MCF 10A (cell line): ENCODE measurements at regions not wholly inside any gene's neighbourhood (a gene's known extent, or its start where the extent isn't known, plus 50 kb on each side); places are given as distances from the start of the nearest gene placed in this dataset.

Source experiments
- BruUV-seq: library from RNA; stranded (reverse); fragments of 400-500 nt; replicated peaks from 2 replicates; lab custom pipeline; 2021; lab: Mats Ljungman, UMichigan
- CTCF ChIA-PET: fragments of 300-600 bp; sonication (Branson Sonifier 250); formaldehyde crosslinking; extraction: SDS; loops from one replicate; lab custom pipeline; 2021; ENCODE audit warnings: antibody characterized with exemption, inconsistent platforms; lab: Yijun Ruan, JAX
- POLR2A ChIA-PET: fragments of 300-600, 350-650 bp; sonication (Branson Sonifier 250); formaldehyde crosslinking; extraction: SDS; loops from one replicate; lab custom pipeline; 2020; ENCODE audit warnings: antibody characterized with exemption, inconsistent platforms; lab: Yijun Ruan, JAX
- DNase-seq: peaks from one replicate; pipeline ENCODE4 v3.0.0-alpha.2; 2018; ENCODE audit not compliant: unreplicated experiment
- H3K27ac Mint-ChIP-seq: one replicate; pipeline ENCODE4 v1.8.0; 2022; ENCODE audit warnings: mild to moderate bottlenecking, low read depth, mixed read lengths; ENCODE audit not compliant: unreplicated experiment
- H3K27me3 Mint-ChIP-seq: one replicate; pipeline ENCODE4 v1.8.0; 2022; ENCODE audit warnings: mixed read lengths; ENCODE audit not compliant: insufficient read depth, unreplicated experiment
- H3K36me3 Mint-ChIP-seq: one replicate; pipeline ENCODE4 v1.8.0; 2022; ENCODE audit warnings: mild to moderate bottlenecking, moderate library complexity, mixed read lengths; ENCODE audit not compliant: insufficient read depth, unreplicated experiment
- H3K4me1 Mint-ChIP-seq: one replicate; pipeline ENCODE4 v1.8.0; 2022; ENCODE audit warnings: mixed read lengths; ENCODE audit not compliant: insufficient read depth, unreplicated experiment
- H3K4me3 Mint-ChIP-seq: one replicate; pipeline ENCODE4 v1.8.0; 2022; ENCODE audit warnings: mild to moderate bottlenecking, moderate library complexity, mixed read lengths; ENCODE audit not compliant: unreplicated experiment
- H3K9me3 Mint-ChIP-seq: one replicate; pipeline ENCODE4 v1.8.0; 2022; ENCODE audit warnings: mixed read lengths; ENCODE audit not compliant: unreplicated experiment
- CTCF ChIP-seq: fragments of 200-600 bp; IDR thresholded peaks from one replicate; pipeline ENCODE4 v1.8.0; 2022; ENCODE audit warnings: antibody characterized with exemption, mild to moderate bottlenecking; ENCODE audit not compliant: unreplicated experiment
- intact Hi-C: fragments of 100-400 bp; cut with micrococcal nuclease; formaldehyde crosslinking; loops from 2 replicates; pipeline ENCODE4 v1.14.1; 2022

GRCh38 chr16:85167589-85168537 is 55.6 kb upstream of the CIBAR2 start:
- ChIA-PET CTCF (interaction anchor here (0.7 kb wide), 1 partner anchor 16 kb away, joined by 3 read pairs; no protein-coding TSS in a partner anchor), POLR2A (interaction anchor here (0.6 kb wide), 2 partner anchors 19 to 86 kb away, joined by 3 read pairs; no protein-coding TSS in a partner anchor)
- DNase-seq = no peak
- BruUV-seq = no TSS peak
- H3K27me3 Mint-ChIP-seq = no peaks in the 10 kb centered on the region
- peaks cover 11% of the 10 kb centered on the region for H3K4me1 Mint-ChIP-seq
- H3K4me3 Mint-ChIP-seq = peak overlapping the region; percentile 28
- H3K27ac Mint-ChIP-seq = no peak overlapping the region
- no peaks in the 10 kb centered on the region for H3K36me3 Mint-ChIP-seq
- intact Hi-C loops = no loop called here
- no peaks in the 10 kb centered on the region for H3K9me3 Mint-ChIP-seq
- no peak for TF ChIP-seq CTCF

DNA sequence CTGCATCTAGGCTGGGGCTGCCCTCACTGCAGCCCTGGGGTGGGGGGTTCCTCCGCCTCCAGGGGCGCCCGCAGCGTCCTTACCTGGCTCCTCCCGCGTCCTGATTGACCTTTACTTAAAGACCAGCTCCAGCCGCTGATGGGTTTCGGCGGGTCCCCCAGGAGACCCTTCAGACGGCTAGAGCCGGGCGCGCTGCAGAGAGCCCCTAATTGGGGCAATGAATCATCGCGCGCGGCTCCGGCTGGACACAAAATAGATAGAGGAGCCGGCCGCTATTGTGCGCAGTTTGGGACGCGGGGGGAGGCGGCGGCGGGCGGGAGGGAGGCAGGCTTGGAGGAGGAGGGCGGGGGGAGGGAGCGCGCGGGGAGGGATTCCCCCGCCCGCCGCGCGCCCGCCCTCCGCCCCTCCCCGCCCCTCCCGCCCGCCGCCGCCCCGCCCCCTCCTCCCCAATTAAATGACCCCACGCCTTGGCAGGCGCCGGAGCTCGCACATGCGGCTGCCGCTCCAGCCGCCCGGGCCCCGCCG is 56.5 kb upstream of the CIBAR2 start:
- Mint-ChIP-seq H3K27me3 (no peaks in the 10 kb centered on the region), H3K4me1 (peaks cover 20% of the 10 kb centered on the region), H3K9me3 (no peaks in the 10 kb centered on the region), H3K36me3 (no peaks in the 10 kb centered on the region), H3K27ac (no peak overlapping the region), H3K4me3 (peak overlapping the region; percentile 47)
- ChIA-PET CTCF (no interaction called here), POLR2A (interaction anchor here (0.9 to 1.0 kb wide), 3 partner anchors 10 to 142 kb away, joined by 3 read pairs; no protein-coding TSS in a partner anchor)
- intact Hi-C loops = no loop called here
- BruUV-seq = no TSS peak
- TF ChIP-seq CTCF = no peak
- peak; percentile 40 for DNase-seq

- Mint-ChIP-seq H3K36me3 (no peaks in the 10 kb centered on the region), H3K27me3 (no peaks in the 10 kb centered on the region), H3K4me1 (peaks cover 27% of the 10 kb centered on the region), H3K27ac (no peak overlapping the region), H3K4me3 (no peak overlapping the region), H3K9me3 (no peaks in the 10 kb centered on the region)
- ChIA-PET POLR2A (interaction anchor here (0.9 to 1.0 kb wide), 3 partner anchors 11 to 143 kb away, joined by 3 read pairs; no protein-coding TSS in a partner anchor), CTCF (no interaction called here)
- BruUV-seq = no TSS peak
- intact Hi-C loops = no loop called here
- no peak for TF ChIP-seq CTCF
- DNase-seq = no peak
Measured at GRCh38 chr16:85169333-85170065, 57.2 kb upstream of the CIBAR2 start.
